EL (cell line): ENCODE measurements at regions not wholly inside any gene's neighbourhood (a gene's known extent, or its start where the extent isn't known, plus 50 kb on each side); places are given as distances from the start of the nearest gene placed in this dataset.
"Not testable (repeated sequence)": the region's sequence is repeated elsewhere in the genome, so short reads cannot be mapped to it uniquely, and the experiment has no call there.

ENCODE experiments used
- DNase-seq: peaks from one replicate; pipeline ENCODE4 v3.0.0-alpha.2; 2016

- DNase-seq: no peak
These were observed 185.4 kb upstream of the CSNK1A1L start for GRCh38 chr13:37290716-37291505.

GRCh38 chr13:37289212-37289935 is 183.9 kb upstream of the CSNK1A1L start:
- no peak for DNase-seq

GRCh38 chr13:37288057-37288720 is 182.7 kb upstream of the CSNK1A1L start:
- no peak for DNase-seq

DNA sequence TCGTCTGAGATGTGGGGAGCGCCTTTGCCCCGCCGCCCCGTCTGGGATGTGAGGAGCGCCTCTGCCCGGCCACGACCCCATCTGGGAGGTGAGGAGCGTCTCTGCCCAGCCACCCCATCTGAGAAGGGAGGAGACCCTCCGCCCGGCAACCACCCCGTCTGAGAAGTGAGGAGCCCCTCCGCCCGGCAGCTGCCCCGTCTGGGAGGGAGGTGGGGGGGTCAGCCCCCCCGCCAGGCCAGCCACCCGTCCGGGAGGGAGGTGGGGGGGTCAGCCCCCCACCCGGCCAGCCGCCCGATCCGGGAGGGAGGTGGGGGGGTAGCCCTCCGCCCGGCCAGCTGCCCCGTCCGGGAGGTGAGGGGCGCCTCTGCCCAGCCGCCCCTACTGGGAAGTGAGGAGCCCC is 174.8 kb upstream of the CSNK1A1L start:
- not testable (repeated sequence) for DNase-seq

GRCh38 chr13:37277435-37278144 is 172.1 kb upstream of the CSNK1A1L start:
- DNase-seq: peak; percentile 49

DNA sequence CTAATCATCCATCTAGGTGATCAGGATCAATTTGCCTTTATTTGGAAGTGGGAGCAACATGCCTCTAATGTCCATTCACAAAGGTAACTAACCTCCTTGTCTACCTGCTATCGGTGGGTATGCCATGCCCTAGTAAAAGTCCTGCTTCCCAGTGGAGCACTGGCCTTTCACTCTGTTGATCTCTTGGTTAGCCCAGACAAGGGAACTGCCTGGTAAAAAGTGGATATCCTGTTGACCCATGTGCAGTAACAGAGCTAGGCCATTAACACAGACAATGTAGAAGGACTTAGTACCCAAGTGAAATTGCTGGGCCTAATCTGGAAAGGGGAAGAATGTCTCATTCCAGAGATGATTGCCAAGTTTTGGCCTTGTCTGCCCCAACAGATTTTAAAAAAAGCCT is 171.5 kb upstream of the CSNK1A1L start:
- no peak for DNase-seq

- no peak for DNase-seq
These were observed 169.4 kb upstream of the CSNK1A1L start for GRCh38 chr13:37274569-37275497.

DNA sequence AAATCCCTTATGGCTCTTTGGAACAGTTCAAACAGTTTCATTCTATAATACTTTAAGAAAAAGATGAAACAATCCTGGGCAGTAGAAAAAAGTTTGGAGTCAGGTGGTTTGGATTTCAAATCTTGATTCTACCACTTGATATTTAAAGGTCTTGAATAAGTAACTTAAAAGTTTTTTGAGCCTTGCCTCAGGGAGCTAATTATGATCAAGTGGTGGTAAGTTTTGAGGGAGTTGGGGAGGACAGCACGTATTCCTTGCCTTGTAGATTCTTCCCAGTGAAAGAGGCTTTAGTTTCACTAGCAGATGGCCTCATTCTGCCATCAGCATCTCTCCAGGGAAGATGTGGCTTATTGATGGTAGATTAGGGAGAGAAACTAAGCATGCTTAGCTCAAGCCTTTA is 168.4 kb upstream of the CSNK1A1L start:
- no peak for DNase-seq

DNA sequence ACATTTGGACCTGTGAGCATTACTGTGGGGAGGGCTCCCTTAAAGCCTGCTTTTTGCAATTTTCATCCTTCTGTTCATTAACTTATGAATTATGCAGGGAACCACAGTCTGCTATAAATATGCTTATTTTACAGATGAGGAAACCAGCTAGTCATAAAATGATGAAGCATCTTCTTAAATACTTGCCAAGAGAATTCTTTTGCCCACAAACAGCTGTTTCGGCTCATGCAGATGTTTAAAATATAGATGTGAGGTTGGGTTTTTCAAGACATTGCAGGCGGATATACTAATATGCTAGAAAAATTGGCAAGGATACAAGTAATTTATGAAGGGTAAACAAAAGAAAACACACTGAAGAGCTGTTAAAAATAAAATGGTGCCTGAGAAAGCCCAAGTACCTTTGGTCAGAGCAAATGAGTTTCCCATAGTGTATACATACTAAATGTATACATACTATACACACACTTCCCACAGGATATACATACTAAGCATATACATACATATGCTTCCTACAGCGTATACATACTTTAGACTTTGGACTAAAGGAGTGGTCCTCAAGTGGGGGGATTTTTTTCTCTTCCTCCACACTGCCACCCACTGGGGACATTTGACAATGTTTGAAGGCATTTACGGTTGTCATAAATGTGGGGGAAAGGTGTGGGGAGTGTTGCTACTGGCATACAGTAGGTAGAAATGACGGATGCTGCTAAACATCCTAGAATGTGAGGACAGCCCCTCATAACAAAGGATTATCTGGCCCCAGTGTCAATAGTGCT is 164.9 kb upstream of the CSNK1A1L start:
- DNase-seq: no peak

DNA sequence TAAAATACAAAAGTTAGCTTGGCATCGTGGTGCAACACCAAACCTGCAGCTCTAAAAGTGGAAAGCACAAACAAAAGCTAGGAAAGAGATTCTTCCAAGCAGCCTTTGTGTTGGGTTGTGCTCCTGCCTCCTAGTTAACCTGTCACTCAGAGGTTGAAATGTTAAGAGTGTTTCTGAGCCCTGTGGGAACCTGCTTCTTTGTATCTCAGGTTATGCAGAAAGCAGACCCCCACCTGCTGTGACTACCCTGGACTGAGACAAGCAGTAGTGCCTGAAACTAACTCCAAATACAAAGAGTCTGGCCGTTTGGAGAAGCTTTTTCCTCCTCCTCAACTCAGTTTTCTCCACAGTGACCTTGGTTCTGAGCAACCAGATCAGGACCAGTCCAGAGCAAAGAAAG is 158.4 kb upstream of the CSNK1A1L start:
- no peak for DNase-seq

- DNase-seq: no peak
These were observed 152.2 kb upstream of the CSNK1A1L start for GRCh38 chr13:37257706-37258105.

DNA sequence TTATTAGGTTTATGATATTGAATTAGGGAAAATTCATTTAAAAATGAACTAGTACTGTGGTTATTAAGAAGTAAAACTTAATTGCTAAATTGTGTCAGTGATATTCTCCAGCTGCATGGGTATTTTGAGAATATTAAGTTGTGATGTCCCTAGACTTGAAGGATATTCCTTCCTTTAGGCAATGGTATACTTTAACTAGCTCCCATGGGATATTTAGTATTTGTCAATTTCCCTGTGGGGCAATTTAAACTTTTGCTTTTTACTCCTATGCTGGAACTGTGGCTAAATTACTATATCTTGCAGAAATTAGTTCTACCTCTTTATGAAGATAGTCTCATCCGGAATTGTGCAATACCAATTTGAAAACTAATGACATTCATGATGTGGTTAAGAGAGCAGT is 151.6 kb upstream of the CSNK1A1L start:
- no peak for DNase-seq

DNA sequence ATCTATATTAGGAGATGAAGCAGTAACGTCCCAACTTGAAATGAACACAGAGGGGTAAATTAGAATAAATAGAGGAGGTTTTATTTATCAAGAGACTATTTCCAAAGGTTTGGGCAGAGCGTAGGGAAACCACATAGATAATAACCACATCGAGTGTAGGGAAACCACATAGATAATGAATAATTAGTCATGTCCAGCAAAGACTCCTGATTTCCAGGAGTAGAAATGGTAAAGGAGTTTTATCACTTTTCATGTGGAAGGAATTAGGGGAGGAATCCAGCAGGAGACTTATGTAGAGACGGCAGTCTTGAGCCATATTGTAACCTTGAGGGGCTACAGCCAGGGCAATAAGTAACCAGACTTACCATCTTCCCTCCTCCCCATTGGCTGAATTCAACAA is 136.3 kb upstream of the CSNK1A1L start:
- no peak for DNase-seq

GRCh38 chr13:37230346-37230745 is 124.9 kb upstream of the CSNK1A1L start:
- no peak for DNase-seq

- DNase-seq: no peak
These were observed 124.5 kb upstream of the CSNK1A1L start for GRCh38 chr13:37229931-37230330.

GRCh38 chr13:37226971-37227370 is 121.5 kb upstream of the CSNK1A1L start:
- peak; percentile 65 for DNase-seq

DNA sequence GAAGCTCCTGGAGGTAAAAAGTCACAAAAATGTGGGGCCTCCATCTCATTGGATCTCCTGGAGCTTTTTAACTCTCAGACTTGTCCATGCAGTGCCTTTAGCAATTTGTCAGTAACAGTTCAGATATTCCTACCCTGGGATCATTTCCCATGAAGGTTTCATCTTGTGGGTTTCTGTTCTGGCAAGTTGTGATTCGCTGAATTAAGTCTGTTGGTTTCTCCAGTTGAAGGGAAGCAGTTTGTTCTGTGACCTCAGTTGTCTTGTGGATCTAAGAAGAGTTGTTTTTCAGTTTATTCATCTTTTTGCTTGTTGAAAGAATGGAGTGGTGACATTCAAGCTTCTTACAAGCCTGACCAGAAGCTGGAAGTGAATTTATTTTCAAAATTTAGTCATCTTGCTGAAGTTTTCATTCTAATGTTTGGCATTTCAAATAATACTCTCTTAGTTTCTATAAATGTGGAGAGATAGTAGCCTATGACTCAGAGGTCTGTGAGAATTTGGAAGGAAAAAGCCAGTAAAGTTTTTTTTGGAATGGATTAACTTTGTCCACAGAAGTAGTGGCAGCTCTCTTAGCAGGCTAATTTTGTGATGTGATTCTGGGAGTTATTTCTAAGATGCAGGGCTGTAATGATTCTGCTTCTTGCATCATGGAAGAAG is 120.1 kb upstream of the CSNK1A1L start:
- peak; percentile 42 for DNase-seq

DNA sequence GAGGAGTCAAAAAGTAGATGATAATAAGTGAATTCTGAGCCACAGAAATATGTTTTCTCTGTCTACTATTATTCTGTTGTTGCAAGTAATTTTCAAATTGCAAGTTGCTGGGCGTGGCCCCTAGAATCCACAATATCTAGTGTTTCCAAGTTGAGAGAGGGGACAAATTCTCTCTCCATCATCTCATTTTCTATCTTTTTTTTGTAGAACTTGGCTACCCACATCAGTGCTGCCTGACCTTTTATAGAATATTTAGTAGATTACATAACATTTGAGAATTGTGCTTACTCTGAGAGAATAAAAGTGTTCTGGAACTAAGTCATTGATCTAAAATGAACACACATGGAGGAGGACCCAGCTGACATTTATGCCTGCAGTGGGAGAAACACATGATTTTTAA is 110.9 kb upstream of the CSNK1A1L start:
- no peak for DNase-seq

GRCh38 chr13:37212826-37213225 is 107.4 kb upstream of the CSNK1A1L start:
- DNase-seq: no peak

- no peak for DNase-seq
These were observed 106.0 kb upstream of the CSNK1A1L start for GRCh38 chr13:37211487-37211886.
